ENCODE measurements at regions not wholly inside any gene's neighbourhood (a gene's known extent, or its start where the extent isn't known, plus 50 kb on each side); places are given as distances from the start of the nearest gene placed in this dataset.

GRCh38 chr6:167474171-167474570, 149.3 kb downstream of the TTLL2 start:
- Histone ChIP-seq H3K79me2 (ENCODE audit: insufficient read depth, low read length) (no peaks in the 10 kb centered on the region), H3K4me3 (ENCODE audit: low read depth in 1 of 2, low read length in 2 of 2) (no peak overlapping the region), H2AFZ (ENCODE audit: low read depth, low read length) (no peak overlapping the region), H3K27me3 (ENCODE audit: insufficient read depth, low read length, poor library complexity) (no peaks in the 10 kb centered on the region), H3K36me3 (ENCODE audit: insufficient read depth, low read length) (no peaks in the 10 kb centered on the region), H3K9ac (ENCODE audit: low read depth, low read length) (no peak overlapping the region), H4K20me1 (ENCODE audit: insufficient read depth, low read length) (no peaks in the 10 kb centered on the region), H3K27ac (ENCODE audit: low read length) (no peak overlapping the region), H3K9me3 (ENCODE audit: insufficient read depth, low read length, severe bottlenecking) (no peaks in the 10 kb centered on the region), H3K4me2 (ENCODE audit: insufficient read depth, low read length) (no peak overlapping the region), H3K4me1 (ENCODE audit: insufficient read depth, low read length) (no peaks in the 10 kb centered on the region)
- ATAC-seq (ENCODE audit: insufficient read depth, low read depth), result no peak
- TF ChIP-seq EZH2 (IDR thresholded peaks at IDR 0.05; ENCODE audit: borderline replicate concordance, low read depth, low read length, severe bottlenecking) (no peak), CTCF (IDR thresholded peaks at IDR 0.05; ENCODE audit: borderline replicate concordance, extremely low read depth, low read length, poor library complexity, severe bottlenecking) (no peak)
- no peak for DNase-seq

GRCh38 chr6:167474725-167475124, 149.8 kb downstream of the TTLL2 start:
- Histone ChIP-seq H3K27ac (ENCODE audit: low read length) (no peak overlapping the region), H3K27me3 (ENCODE audit: insufficient read depth, low read length, poor library complexity) (no peaks in the 10 kb centered on the region)

GRCh38 chr6:167475947-167476346, 151.1 kb downstream of the TTLL2 start:
- Histone ChIP-seq H3K4me1 (ENCODE audit: insufficient read depth, low read length) (no peaks in the 10 kb centered on the region), H2AFZ (ENCODE audit: low read depth, low read length) (no peak overlapping the region), H3K27ac (ENCODE audit: low read length) (no peak overlapping the region), H4K20me1 (ENCODE audit: insufficient read depth, low read length) (no peaks in the 10 kb centered on the region), H3K9me3 (ENCODE audit: insufficient read depth, low read length, severe bottlenecking) (no peaks in the 10 kb centered on the region), H3K36me3 (ENCODE audit: insufficient read depth, low read length) (no peaks in the 10 kb centered on the region), H3K27me3 (ENCODE audit: insufficient read depth, low read length, poor library complexity) (no peaks in the 10 kb centered on the region), H3K79me2 (ENCODE audit: insufficient read depth, low read length) (no peaks in the 10 kb centered on the region), H3K9ac (ENCODE audit: low read depth, low read length) (no peak overlapping the region), H3K4me2 (ENCODE audit: insufficient read depth, low read length) (no peak overlapping the region), H3K4me3 (ENCODE audit: low read depth in 1 of 2, low read length in 2 of 2) (no peak overlapping the region)
- no peak for ATAC-seq (ENCODE audit: insufficient read depth, low read depth)
- TF ChIP-seq CTCF (IDR thresholded peaks at IDR 0.05; ENCODE audit: borderline replicate concordance, extremely low read depth, low read length, poor library complexity, severe bottlenecking) (no peak), EZH2 (IDR thresholded peaks at IDR 0.05; ENCODE audit: borderline replicate concordance, low read depth, low read length, severe bottlenecking) (no peak)
- no peak for DNase-seq

More at GRCh38 chr6:167474725-167475124, 149.8 kb downstream of the TTLL2 start:
- Histone ChIP-seq H3K4me3 (ENCODE audit: low read depth in 1 of 2, low read length in 2 of 2) (no peak overlapping the region), H4K20me1 (ENCODE audit: insufficient read depth, low read length) (no peaks in the 10 kb centered on the region), H3K4me2 (ENCODE audit: insufficient read depth, low read length) (no peak overlapping the region), H3K36me3 (ENCODE audit: insufficient read depth, low read length) (no peaks in the 10 kb centered on the region), H3K79me2 (ENCODE audit: insufficient read depth, low read length) (no peaks in the 10 kb centered on the region), H2AFZ (ENCODE audit: low read depth, low read length) (no peak overlapping the region), H3K9ac (ENCODE audit: low read depth, low read length) (no peak overlapping the region), H3K9me3 (ENCODE audit: insufficient read depth, low read length, severe bottlenecking) (no peaks in the 10 kb centered on the region), H3K4me1 (ENCODE audit: insufficient read depth, low read length) (no peaks in the 10 kb centered on the region)
- TF ChIP-seq EZH2 (IDR thresholded peaks at IDR 0.05; ENCODE audit: borderline replicate concordance, low read depth, low read length, severe bottlenecking), result no peak
- no peak for TF ChIP-seq CTCF (IDR thresholded peaks at IDR 0.05; ENCODE audit: borderline replicate concordance, extremely low read depth, low read length, poor library complexity, severe bottlenecking)
- DNase-seq, result no peak
- ATAC-seq (ENCODE audit: insufficient read depth, low read depth), result no peak
